ENCODE measurements at regions not wholly inside any gene's neighbourhood (a gene's known extent, or its start where the extent isn't known, plus 50 kb on each side); places are given as distances from the start of the nearest gene placed in this dataset.

DNA sequence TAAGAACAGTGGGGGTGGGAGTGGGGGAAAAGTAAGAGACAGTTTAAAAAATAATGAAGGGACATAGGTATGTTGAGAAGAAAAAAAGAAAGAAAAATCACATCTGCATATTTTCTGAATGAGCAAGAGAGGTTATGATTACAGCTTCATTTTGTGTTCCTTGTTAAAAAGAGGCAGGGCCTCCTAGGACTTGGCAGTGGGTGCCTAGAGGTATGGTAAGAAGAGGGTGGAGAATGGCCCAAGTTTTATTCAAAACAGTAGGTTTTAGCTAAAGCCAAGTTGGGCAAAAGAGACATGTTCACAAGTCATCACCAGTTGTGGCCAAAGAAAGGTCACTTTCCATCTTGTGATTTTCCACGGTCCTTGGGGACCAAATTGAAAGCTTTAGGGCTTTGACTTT is 643.4 kb downstream of the CCDC171 start:
- TF ChIP-seq CTCF (IDR thresholded peaks at IDR 0.05; ENCODE audit: low read depth, low read length) (no peak), EZH2phosphoT487 (IDR thresholded peaks at IDR 0.05; ENCODE audit: low read depth) (no peak)

Data from OCI-LY3 (cell line).